CD4-positive, CD25-positive, alpha-beta regulatory T cell (primary cell): ENCODE measurements at regions not wholly inside any gene's neighbourhood (a gene's known extent, or its start where the extent isn't known, plus 50 kb on each side); places are given as distances from the start of the nearest gene placed in this dataset.

Source experiments
- ATAC-seq, 2 donors: fragments of 150-1000 bp; cut with Tn5 transposase; one replicate each; pipeline ENCODE4 v1.10.0; 2021; ENCODE audit warnings: low read depth in 2 of 2, moderate number of reproducible peaks in 2 of 2, moderate library complexity in 1 of 2
- DNase-seq, 3 donors: peaks; one replicate each; pipeline versions ENCODE4 v3.0.0 to v3.0.0-alpha.2; 2012 to 2022; ENCODE audit warnings: mixed read lengths in 1 of 3
- H3K27ac ChIP-seq: one replicate; pipeline ENCODE4 v1.7.0; 2013; ENCODE audit warnings: mild to moderate bottlenecking, low read length; ENCODE audit not compliant: insufficient read depth, poor library complexity, severe bottlenecking
- H3K27me3 ChIP-seq: one replicate; pipeline ENCODE4 v1.7.0; 2013; ENCODE audit warnings: low read length; ENCODE audit not compliant: control insufficient read depth, insufficient read depth
- H3K36me3 ChIP-seq: one replicate; pipeline ENCODE4 v1.7.0; 2013; ENCODE audit warnings: mild to moderate bottlenecking, low read length, moderate library complexity; ENCODE audit not compliant: control insufficient read depth, insufficient read depth
- H3K4me1 ChIP-seq: 2 replicates; pipeline ENCODE4 v1.7.0; 2013; ENCODE audit warnings: mild to moderate bottlenecking, low read length; ENCODE audit not compliant: insufficient read depth, control insufficient read depth, poor library complexity, severe bottlenecking
- H3K4me3 ChIP-seq: one replicate; pipeline ENCODE4 v1.7.0; 2013; ENCODE audit warnings: low read depth, mild to moderate bottlenecking, low read length, moderate library complexity
- H3K9me3 ChIP-seq, 2 experiments: 1 replicate in 1 of 2; 2 replicates in 1 of 2; pipeline ENCODE4 v1.7.0; 2013; ENCODE audit warnings: low read length in 2 of 2, mild to moderate bottlenecking in 1 of 2, moderate library complexity in 1 of 2; ENCODE audit not compliant: control insufficient read depth in 2 of 2
- H3K27ac Mint-ChIP-seq, 3 donors: one replicate each; pipeline ENCODE4 v1.8.0; 2020 to 2022; ENCODE audit warnings: mild to moderate bottlenecking in 3 of 3, mixed read lengths in 3 of 3, moderate library complexity in 2 of 3
- H3K27me3 Mint-ChIP-seq: one replicate; pipeline ENCODE4 v1.8.0; 2022; ENCODE audit warnings: mild to moderate bottlenecking, mixed read lengths
- H3K36me3 Mint-ChIP-seq: one replicate; pipeline ENCODE4 v1.8.0; 2020; ENCODE audit warnings: mixed read lengths
- H3K4me1 Mint-ChIP-seq, 4 donors: one replicate each; pipeline ENCODE4 v1.8.0; 2020 to 2022; ENCODE audit warnings: mixed read lengths in 4 of 4, mild to moderate bottlenecking in 1 of 4
- H3K4me3 Mint-ChIP-seq, 4 donors: one replicate each; pipeline ENCODE4 v1.8.0; 2020 to 2022; ENCODE audit warnings: mild to moderate bottlenecking in 4 of 4, mixed read lengths in 4 of 4, moderate library complexity in 3 of 4
- H3K9me3 Mint-ChIP-seq, 7 donors: one replicate each; pipeline ENCODE4 v1.8.0; 2020 to 2022; ENCODE audit warnings: mixed read lengths in 7 of 7, mild to moderate bottlenecking in 3 of 7, moderate library complexity in 2 of 7

DNA sequence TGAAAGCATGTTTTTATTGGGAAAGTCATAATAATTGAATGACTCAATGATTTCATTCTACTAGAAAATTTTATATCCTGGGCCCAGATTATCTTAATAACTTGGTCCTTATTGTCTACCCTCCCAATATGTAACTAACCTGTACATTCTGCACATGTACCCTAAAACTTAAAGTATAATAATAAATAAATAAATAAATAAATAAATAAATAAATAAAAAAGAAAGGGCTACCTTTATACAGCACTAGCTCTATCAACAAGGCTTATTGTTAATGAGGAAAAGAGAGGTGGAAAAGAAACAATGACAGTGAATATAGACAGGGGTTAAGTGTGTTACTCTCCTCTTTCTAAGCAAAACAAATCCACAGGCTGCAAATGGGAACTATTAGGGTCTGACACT, 83.6 kb downstream of the GRIN2B start:
- Histone ChIP-seq H3K27ac (no peak overlapping the region), H3K27me3 (no peaks in the 10 kb centered on the region), H3K4me1 (no peaks in the 10 kb centered on the region), H3K4me3 (no peak overlapping the region), H3K36me3 (no peaks in the 10 kb centered on the region), H3K9me3 (no peaks in the 10 kb centered on the region)
- Mint-ChIP-seq H3K4me1 (no peaks in the 10 kb centered on the region), H3K9me3 (no peaks in the 10 kb centered on the region), H3K36me3 (no peaks in the 10 kb centered on the region), H3K27me3 (no peaks in the 10 kb centered on the region), H3K4me3 (no peak overlapping the region), H3K27ac (no peak overlapping the region)
- ATAC-seq (no peak), DNase-seq (no peak)

DNA sequence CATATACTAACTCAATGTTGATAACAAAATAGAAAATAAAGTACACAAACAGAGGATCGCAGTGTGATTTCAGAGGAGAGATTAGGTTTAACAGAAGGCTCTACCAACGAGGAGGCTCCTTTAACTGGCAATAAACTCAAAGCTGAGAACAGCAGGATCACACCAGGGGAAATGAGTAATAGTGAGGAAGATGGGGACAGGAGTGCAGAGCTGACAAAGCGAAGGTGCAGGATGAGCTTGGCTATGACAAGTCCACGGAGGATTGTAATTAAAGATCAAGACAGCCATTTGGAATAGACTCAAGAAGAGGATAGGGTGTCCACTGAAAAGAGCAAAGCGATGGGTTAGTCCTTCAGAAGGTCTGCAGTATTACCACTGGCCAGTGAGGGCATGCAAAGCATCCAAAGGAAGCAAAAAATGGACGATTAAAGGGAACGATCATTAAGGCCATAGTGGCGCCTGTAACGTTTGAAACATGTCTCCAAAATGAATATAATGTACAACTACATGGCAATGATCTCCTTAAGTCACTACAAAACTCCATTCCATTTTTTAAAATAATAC, 85.3 kb downstream of the GRIN2B start:
- H3K27ac Mint-ChIP-seq: no peak overlapping the region
- no peaks in the 10 kb centered on the region for H3K9me3 Mint-ChIP-seq
- no peaks in the 10 kb centered on the region for H3K36me3 Mint-ChIP-seq
- no peaks in the 10 kb centered on the region for H3K27me3 ChIP-seq
- DNase-seq: no peak
- H3K9me3 ChIP-seq: no peaks in the 10 kb centered on the region
- no peak overlapping the region for H3K4me3 ChIP-seq
- H3K4me1 ChIP-seq: no peaks in the 10 kb centered on the region
- no peak for ATAC-seq
- H3K4me1 Mint-ChIP-seq: no peaks in the 10 kb centered on the region
- H3K36me3 ChIP-seq: no peaks in the 10 kb centered on the region
- H3K27ac ChIP-seq: no peak overlapping the region
- H3K27me3 Mint-ChIP-seq: no peaks in the 10 kb centered on the region
- H3K4me3 Mint-ChIP-seq: no peak overlapping the region

DNA sequence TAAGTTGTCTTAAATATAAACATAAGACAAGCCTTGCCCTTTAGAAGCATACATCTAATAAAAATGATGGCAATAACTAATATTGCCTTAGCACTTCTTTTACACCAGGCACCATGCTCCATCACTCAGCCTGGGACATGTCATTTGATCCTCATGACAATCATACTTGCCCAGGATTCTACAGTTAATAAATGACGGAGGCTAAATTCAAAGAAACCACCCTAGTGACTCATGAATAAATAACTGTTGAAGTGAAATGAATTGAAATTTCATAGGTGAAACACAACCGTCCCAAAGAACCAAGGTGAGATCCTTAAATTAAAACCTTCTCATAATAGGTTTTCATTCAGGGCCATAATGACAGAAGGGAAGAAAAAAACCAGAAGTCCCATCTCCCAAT, 89.5 kb downstream of the GRIN2B start:
- Mint-ChIP-seq H3K27me3 (peaks cover 6% of the 10 kb centered on the region), H3K4me1 (no peaks in the 10 kb centered on the region)
- H3K27ac ChIP-seq: no peak overlapping the region

DNA sequence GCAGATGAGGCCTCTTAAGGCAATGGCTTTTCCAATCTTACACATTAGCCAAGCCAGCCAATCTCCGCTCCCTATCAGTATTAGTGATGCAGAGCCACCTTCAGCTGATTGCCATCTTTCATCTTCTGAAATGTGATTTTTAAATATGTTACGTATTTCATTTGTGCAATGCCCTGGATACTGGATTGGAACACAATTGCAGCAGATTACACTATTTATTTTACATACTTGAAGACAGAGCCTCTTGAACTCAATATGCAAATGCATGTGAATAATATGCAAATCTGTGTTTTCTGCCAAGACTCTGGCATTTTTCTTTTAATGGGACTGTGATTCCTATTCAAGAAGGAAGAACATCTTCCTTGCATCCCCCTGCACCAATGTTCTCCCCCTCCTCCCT, 90.5 kb downstream of the GRIN2B start:
- Mint-ChIP-seq H3K4me1 (no peaks in the 10 kb centered on the region), H3K36me3 (no peaks in the 10 kb centered on the region), H3K9me3 (peaks cover 0 to 1% (median 0%) of the 10 kb centered on the region in 7 donors), H3K27ac (no peak overlapping the region), H3K27me3 (peaks cover 6% of the 10 kb centered on the region), H3K4me3 (no peak overlapping the region)
- no peaks in the 10 kb centered on the region for H3K4me1 ChIP-seq
- H3K36me3 ChIP-seq: no peaks in the 10 kb centered on the region
- ATAC-seq: no peak
- peaks cover 3% of the 10 kb centered on the region for H3K27me3 ChIP-seq
- H3K9me3 ChIP-seq: no peaks in the 10 kb centered on the region
- H3K27ac ChIP-seq: no peak overlapping the region
- DNase-seq: no peak
- no peak overlapping the region for H3K4me3 ChIP-seq

More for the DNA sequence above, 89.5 kb downstream of the GRIN2B start:
- Histone ChIP-seq H3K36me3 (no peaks in the 10 kb centered on the region), H3K4me1 (no peaks in the 10 kb centered on the region), H3K9me3 (no peaks in the 10 kb centered on the region), H3K27me3 (no peaks in the 10 kb centered on the region), H3K4me3 (no peak overlapping the region)
- ATAC-seq (no peak), DNase-seq (no peak)
- H3K4me3 Mint-ChIP-seq: no peak overlapping the region
- H3K36me3 Mint-ChIP-seq: no peaks in the 10 kb centered on the region
- H3K9me3 Mint-ChIP-seq: peaks cover 0 to 1% (median 0%) of the 10 kb centered on the region in 7 donors
- no peak overlapping the region for H3K27ac Mint-ChIP-seq

DNA sequence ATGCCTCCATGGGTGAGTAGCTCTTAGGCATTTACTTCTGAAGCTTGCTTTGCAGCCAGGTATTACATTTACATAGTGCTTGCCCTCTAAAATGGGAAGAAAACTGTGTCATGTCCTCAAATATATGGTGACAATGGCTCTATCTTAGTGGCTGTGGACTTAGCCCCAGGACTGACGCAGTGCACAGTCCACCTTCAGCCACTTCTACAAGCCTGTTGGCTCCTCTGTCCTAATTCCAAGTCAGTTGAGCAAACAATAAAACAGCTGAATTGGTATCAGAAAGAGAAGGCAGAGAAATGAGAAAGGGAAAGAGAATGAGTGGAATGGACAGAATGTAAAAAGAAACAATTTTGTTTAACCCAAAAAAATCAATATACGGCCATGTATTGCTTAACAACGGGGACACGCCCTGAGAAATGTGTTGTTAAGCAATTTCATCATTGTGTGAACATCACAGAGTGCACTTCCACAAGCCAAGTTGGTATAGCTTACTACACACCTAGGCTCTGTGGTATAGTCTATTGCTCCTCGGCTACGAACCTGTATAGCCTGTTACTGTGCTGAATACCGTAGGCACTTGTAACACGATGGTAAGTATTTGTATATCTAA, 93.5 kb downstream of the GRIN2B start:
- Mint-ChIP-seq H3K9me3 (peaks cover 0 to 1% (median 0%) of the 10 kb centered on the region in 7 donors), H3K27me3 (peaks cover 6% of the 10 kb centered on the region), H3K4me3 (no peak overlapping the region), H3K36me3 (no peaks in the 10 kb centered on the region), H3K4me1 (no peaks in the 10 kb centered on the region), H3K27ac (no peak overlapping the region)
- peaks cover 5% of the 10 kb centered on the region for H3K27me3 ChIP-seq
- no peak for DNase-seq
- no peak overlapping the region for H3K4me3 ChIP-seq
- H3K27ac ChIP-seq: no peak overlapping the region
- no peaks in the 10 kb centered on the region for H3K9me3 ChIP-seq
- no peak for ATAC-seq
- H3K36me3 ChIP-seq: no peaks in the 10 kb centered on the region
- no peaks in the 10 kb centered on the region for H3K4me1 ChIP-seq

DNA sequence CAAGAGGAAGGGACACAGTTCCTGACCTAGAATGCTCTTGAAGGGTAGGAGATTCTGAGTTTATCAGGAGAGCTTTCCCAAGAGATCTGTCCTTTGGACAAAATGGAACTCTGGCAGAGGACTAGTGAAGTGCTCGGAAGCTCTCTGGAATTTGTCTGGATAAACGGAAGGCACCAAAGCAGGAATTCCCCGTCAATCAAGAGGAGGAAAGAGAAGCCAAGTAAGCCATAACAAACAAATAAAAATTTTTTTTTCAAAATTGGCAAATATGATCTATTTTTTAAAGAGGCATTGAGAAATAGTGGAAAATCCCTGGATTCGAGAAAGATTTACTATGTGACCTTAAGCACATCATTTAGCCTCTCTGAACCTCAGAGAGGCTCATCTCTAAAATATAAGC, 99.2 kb downstream of the GRIN2B start:
- Mint-ChIP-seq H3K27me3 (no peaks in the 10 kb centered on the region), H3K4me1 (no peaks in the 10 kb centered on the region)
- peaks cover 5% of the 10 kb centered on the region for H3K27me3 ChIP-seq

DNA sequence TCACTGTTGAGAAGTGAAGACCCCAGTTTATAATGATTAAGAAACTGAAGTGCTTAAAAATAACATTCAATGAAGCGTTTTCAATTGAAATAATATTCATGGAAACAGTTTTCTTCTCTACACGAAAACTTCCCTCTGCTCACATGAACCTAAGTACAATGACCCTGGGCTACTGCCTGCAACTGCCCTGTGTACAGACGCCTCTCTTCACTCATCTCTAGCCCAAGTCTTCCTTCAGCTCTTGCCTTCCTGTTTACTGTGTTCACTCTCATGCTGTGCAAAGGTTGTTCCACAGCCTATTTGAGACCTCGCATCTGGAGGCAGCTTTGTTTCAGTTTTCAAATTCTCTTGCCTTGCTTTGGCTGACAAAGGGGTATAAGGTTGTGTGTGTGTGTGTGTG, 100.8 kb downstream of the GRIN2B start:
- H3K9me3 ChIP-seq: no peaks in the 10 kb centered on the region
- no peak overlapping the region for H3K4me3 ChIP-seq
- H3K27ac Mint-ChIP-seq: no peak overlapping the region
- H3K4me1 ChIP-seq: no peaks in the 10 kb centered on the region
- H3K9me3 Mint-ChIP-seq: peaks cover 0 to 1% (median 0%) of the 10 kb centered on the region in 7 donors
- no peak overlapping the region for H3K27ac ChIP-seq
- H3K4me1 Mint-ChIP-seq: no peaks in the 10 kb centered on the region
- peaks cover 2% of the 10 kb centered on the region for H3K27me3 ChIP-seq
- no peak overlapping the region for H3K4me3 Mint-ChIP-seq
- no peaks in the 10 kb centered on the region for H3K36me3 ChIP-seq
- no peaks in the 10 kb centered on the region for H3K36me3 Mint-ChIP-seq
- H3K27me3 Mint-ChIP-seq: no peaks in the 10 kb centered on the region
- no peak for ATAC-seq
- DNase-seq: no peak

More for the DNA sequence above, 99.2 kb downstream of the GRIN2B start:
- H3K9me3 Mint-ChIP-seq: peaks cover 0 to 1% (median 0%) of the 10 kb centered on the region in 7 donors
- no peak overlapping the region for H3K27ac ChIP-seq
- DNase-seq (no peak), ATAC-seq (no peak)
- no peak overlapping the region for H3K4me3 Mint-ChIP-seq
- no peaks in the 10 kb centered on the region for H3K4me1 ChIP-seq
- H3K36me3 ChIP-seq: no peaks in the 10 kb centered on the region
- H3K4me3 ChIP-seq: no peak overlapping the region
- H3K9me3 ChIP-seq: no peaks in the 10 kb centered on the region
- H3K36me3 Mint-ChIP-seq: no peaks in the 10 kb centered on the region
- H3K27ac Mint-ChIP-seq: no peak overlapping the region

DNA sequence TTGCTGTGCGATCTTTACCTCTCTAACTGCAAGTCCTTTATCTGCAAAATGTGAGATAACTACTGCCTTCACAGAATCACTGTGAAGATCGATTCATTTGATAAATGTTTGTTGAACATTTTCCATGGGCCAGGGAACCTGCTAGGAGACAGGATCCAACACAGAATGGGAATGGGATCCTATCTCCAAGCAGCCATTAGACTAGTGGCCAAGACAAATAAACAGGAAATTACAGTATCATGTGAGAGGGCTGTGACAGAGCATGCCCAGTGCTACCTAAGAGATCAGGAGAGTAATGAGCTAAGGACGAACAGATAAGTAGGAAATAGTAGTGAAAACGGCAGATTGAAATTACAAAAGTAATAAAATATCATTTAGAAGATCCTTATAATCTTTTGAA, 105.7 kb downstream of the GRIN2B start:
- H3K36me3 ChIP-seq: no peaks in the 10 kb centered on the region
- Mint-ChIP-seq H3K36me3 (no peaks in the 10 kb centered on the region), H3K4me1 (no peaks in the 10 kb centered on the region), H3K27ac (no peak overlapping the region), H3K9me3 (peaks cover 0 to 4% (median 0%) of the 10 kb centered on the region in 7 donors), H3K4me3 (no peak overlapping the region), H3K27me3 (no peaks in the 10 kb centered on the region)
- DNase-seq: no peak
- no peak overlapping the region for H3K27ac ChIP-seq
- no peaks in the 10 kb centered on the region for H3K27me3 ChIP-seq
- no peaks in the 10 kb centered on the region for H3K9me3 ChIP-seq
- H3K4me3 ChIP-seq: no peak overlapping the region
- H3K4me1 ChIP-seq: no peaks in the 10 kb centered on the region
- no peak for ATAC-seq
